ENCODE measurements at regions not wholly inside any gene's neighbourhood (a gene's known extent, or its start where the extent isn't known, plus 50 kb on each side); places are given as distances from the start of the nearest gene placed in this dataset.
"Not testable (repeated sequence)": the region's sequence is repeated elsewhere in the genome, so short reads cannot be mapped to it uniquely, and the experiment has no call there.

GRCh38 chr4:123656746-123657294 is 260.2 kb downstream of the SPRY1 start:
- TF ChIP-seq CTCF (IDR thresholded peaks at IDR 0.05); EZH2 (IDR thresholded peaks at IDR 0.05; ENCODE audit: borderline replicate concordance, insufficient read depth, low read depth, low read length, poor library complexity, severe bottlenecking): not testable (repeated sequence)

Data from B cell (primary cell).